ENCODE measurements at regions not wholly inside any gene's neighbourhood (a gene's known extent, or its start where the extent isn't known, plus 50 kb on each side); places are given as distances from the start of the nearest gene placed in this dataset.

DNA sequence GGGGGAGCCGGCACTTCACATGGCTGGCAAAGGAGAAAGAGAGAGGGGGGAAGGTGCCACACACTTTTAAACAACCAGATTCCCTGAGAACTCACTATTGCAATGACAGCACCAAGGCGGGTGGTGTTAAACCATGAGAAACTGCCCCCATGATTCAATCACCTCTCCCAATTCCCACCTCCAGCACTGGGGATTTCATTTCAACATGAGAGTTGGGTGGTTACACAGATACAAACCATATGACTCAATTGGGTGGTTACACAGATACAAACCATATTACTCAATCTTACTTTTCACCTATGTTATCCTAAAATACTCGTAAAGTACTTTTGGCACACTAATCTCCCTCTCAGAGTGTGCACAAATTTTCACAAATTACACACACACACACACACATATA, 1097.5 kb upstream of the TMPRSS15 start:
- no peak overlapping the region for H3K4me2 ChIP-seq (ENCODE audit: low read length)
- no peaks in the 10 kb centered on the region for H3K36me3 ChIP-seq (ENCODE audit: insufficient read depth, low read length)
- Mint-ChIP-seq H3K27ac (ENCODE audit: unreplicated experiment) (no peak overlapping the region), H3K9me3 (ENCODE audit: unreplicated experiment) (no peaks in the 10 kb centered on the region), H3K4me3 (ENCODE audit: unreplicated experiment) (no peak overlapping the region), H3K4me1 (ENCODE audit: low read depth, unreplicated experiment) (no peaks in the 10 kb centered on the region), H3K36me3 (ENCODE audit: low read depth, unreplicated experiment) (no peaks in the 10 kb centered on the region), H3K27me3 (ENCODE audit: low read depth, unreplicated experiment) (no peaks in the 10 kb centered on the region)
- no peak overlapping the region for H2AFZ ChIP-seq (ENCODE audit: low read depth, low read length)
- no peak overlapping the region for H3K27ac ChIP-seq (ENCODE audit: low read depth, low read length)
- no peaks in the 10 kb centered on the region for H4K20me1 ChIP-seq (ENCODE audit: insufficient read depth, low read length)
- H3K9ac ChIP-seq (ENCODE audit: low read length) = no peak overlapping the region
- no peaks in the 10 kb centered on the region for H3K27me3 ChIP-seq (ENCODE audit: insufficient read depth, low read length)
- H3K4me3 ChIP-seq (ENCODE audit: insufficient read depth, low read depth, low read length) = no peak overlapping the region
- no peak for TF ChIP-seq EZH2 (IDR thresholded peaks at IDR 0.05; ENCODE audit: insufficient read depth, low read length)
- TF ChIP-seq, protein P1, sequence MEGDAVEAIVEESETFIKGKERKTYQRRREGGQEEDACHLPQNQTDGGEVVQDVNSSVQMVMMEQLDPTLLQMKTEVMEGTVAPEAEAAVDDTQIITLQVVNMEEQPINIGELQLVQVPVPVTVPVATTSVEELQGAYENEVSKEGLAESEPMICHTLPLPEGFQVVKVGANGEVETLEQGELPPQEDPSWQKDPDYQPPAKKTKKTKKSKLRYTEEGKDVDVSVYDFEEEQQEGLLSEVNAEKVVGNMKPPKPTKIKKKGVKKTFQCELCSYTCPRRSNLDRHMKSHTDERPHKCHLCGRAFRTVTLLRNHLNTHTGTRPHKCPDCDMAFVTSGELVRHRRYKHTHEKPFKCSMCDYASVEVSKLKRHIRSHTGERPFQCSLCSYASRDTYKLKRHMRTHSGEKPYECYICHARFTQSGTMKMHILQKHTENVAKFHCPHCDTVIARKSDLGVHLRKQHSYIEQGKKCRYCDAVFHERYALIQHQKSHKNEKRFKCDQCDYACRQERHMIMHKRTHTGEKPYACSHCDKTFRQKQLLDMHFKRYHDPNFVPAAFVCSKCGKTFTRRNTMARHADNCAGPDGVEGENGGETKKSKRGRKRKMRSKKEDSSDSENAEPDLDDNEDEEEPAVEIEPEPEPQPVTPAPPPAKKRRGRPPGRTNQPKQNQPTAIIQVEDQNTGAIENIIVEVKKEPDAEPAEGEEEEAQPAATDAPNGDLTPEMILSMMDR (IDR thresholded peaks at IDR 0.05; ENCODE audit: insufficient read depth, low read depth, low read length) = no peak
- FAIRE-seq (no peak), DNase-seq (ENCODE audit: low read depth) (no peak)
- no peaks in the 10 kb centered on the region for H3K4me1 ChIP-seq (ENCODE audit: insufficient read depth, low read length)
- no peaks in the 10 kb centered on the region for H3K79me2 ChIP-seq (ENCODE audit: insufficient read depth, low read length)
- H3K9me3 ChIP-seq (ENCODE audit: insufficient read depth, low read depth, low read length) = no peaks in the 10 kb centered on the region

DNA sequence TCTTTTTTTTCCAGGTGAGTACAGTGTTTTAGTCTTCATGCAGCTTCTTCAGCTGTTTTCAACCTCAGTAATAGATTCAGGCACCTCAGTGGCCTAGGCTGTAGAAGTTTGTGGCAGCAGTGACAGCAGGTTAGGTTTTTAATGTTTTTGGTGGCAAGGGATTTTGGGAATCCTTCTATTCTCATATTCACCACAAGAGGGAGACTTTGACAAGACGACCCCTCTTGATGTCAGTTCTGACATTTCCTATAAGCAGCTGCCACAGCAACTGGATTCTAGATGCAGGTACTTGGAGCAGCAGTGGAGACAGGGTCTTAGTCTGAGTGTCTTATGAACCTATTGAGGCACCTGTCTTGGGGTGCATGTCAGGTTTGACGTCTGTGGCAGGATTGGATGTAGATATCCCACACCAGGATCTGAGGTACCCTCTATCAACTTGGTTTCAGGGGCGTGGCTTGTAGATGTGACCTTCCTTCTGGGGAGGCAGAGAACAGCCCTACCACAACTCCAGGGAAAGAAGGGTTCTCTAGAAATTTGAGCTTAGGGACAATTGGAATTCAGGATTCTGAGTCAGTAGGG, 1104.2 kb upstream of the TMPRSS15 start:
- no peak for FAIRE-seq

DNA sequence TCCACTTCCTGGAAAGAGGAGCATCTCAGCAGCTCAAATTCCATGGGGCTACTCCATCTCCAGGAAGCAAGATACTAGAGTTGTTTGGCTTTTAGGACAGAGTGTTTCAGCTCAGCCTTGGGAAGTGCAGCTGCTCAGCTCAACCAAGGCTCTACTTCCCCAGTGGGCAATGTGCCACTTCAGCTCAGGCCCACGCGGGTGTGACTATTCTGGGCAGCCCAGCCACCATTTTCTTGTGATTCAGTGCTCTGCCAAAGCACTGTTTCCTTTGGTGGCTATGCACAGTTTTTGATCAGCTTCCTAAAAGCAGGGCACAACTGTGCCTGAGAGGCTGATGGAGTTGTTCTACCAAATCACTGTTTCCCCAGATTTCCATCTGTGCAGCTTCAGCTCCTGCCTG, 1104.9 kb upstream of the TMPRSS15 start:
- Mint-ChIP-seq H3K9me3 (ENCODE audit: unreplicated experiment) (no peaks in the 10 kb centered on the region), H3K27me3 (ENCODE audit: low read depth, unreplicated experiment) (peaks cover 3% of the 10 kb centered on the region), H3K4me3 (ENCODE audit: unreplicated experiment) (no peak overlapping the region), H3K36me3 (ENCODE audit: low read depth, unreplicated experiment) (no peaks in the 10 kb centered on the region), H3K4me1 (ENCODE audit: low read depth, unreplicated experiment) (no peaks in the 10 kb centered on the region), H3K27ac (ENCODE audit: unreplicated experiment) (no peak overlapping the region)
- Histone ChIP-seq H2AFZ (ENCODE audit: low read depth, low read length) (no peak overlapping the region), H3K27me3 (ENCODE audit: insufficient read depth, low read length) (no peaks in the 10 kb centered on the region), H3K4me3 (ENCODE audit: insufficient read depth, low read depth, low read length) (no peak overlapping the region), H3K4me2 (ENCODE audit: low read length) (no peak overlapping the region), H3K4me1 (ENCODE audit: insufficient read depth, low read length) (no peaks in the 10 kb centered on the region), H4K20me1 (ENCODE audit: insufficient read depth, low read length) (no peaks in the 10 kb centered on the region), H3K79me2 (ENCODE audit: insufficient read depth, low read length) (no peaks in the 10 kb centered on the region), H3K9ac (ENCODE audit: low read length) (no peak overlapping the region), H3K36me3 (ENCODE audit: insufficient read depth, low read length) (no peaks in the 10 kb centered on the region), H3K27ac (ENCODE audit: low read depth, low read length) (no peak overlapping the region), H3K9me3 (ENCODE audit: insufficient read depth, low read depth, low read length) (peaks cover 10% of the 10 kb centered on the region)
- FAIRE-seq = no peak
- no peak for TF ChIP-seq EZH2 (IDR thresholded peaks at IDR 0.05; ENCODE audit: insufficient read depth, low read length)
- TF ChIP-seq, protein P1 (IDR thresholded peaks at IDR 0.05; ENCODE audit: insufficient read depth, low read depth, low read length) = no peak
- DNase-seq (ENCODE audit: low read depth) = no peak

More for the DNA sequence above, 1104.2 kb upstream of the TMPRSS15 start:
- H3K9ac ChIP-seq (ENCODE audit: low read length) = no peak overlapping the region
- Mint-ChIP-seq H3K4me3 (ENCODE audit: unreplicated experiment) (no peak overlapping the region), H3K27me3 (ENCODE audit: low read depth, unreplicated experiment) (peaks cover 3% of the 10 kb centered on the region), H3K27ac (ENCODE audit: unreplicated experiment) (no peak overlapping the region), H3K4me1 (ENCODE audit: low read depth, unreplicated experiment) (no peaks in the 10 kb centered on the region), H3K9me3 (ENCODE audit: unreplicated experiment) (no peaks in the 10 kb centered on the region), H3K36me3 (ENCODE audit: low read depth, unreplicated experiment) (no peaks in the 10 kb centered on the region)
- H3K4me1 ChIP-seq (ENCODE audit: insufficient read depth, low read length) = no peaks in the 10 kb centered on the region
- no peak overlapping the region for H3K4me3 ChIP-seq (ENCODE audit: insufficient read depth, low read depth, low read length)
- H3K36me3 ChIP-seq (ENCODE audit: insufficient read depth, low read length) = no peaks in the 10 kb centered on the region
- no peaks in the 10 kb centered on the region for H4K20me1 ChIP-seq (ENCODE audit: insufficient read depth, low read length)
- H3K27ac ChIP-seq (ENCODE audit: low read depth, low read length) = no peak overlapping the region
- H3K79me2 ChIP-seq (ENCODE audit: insufficient read depth, low read length) = no peaks in the 10 kb centered on the region
- no peak for DNase-seq (ENCODE audit: low read depth)
- H3K27me3 ChIP-seq (ENCODE audit: insufficient read depth, low read length) = no peaks in the 10 kb centered on the region
- H3K4me2 ChIP-seq (ENCODE audit: low read length) = no peak overlapping the region
- TF ChIP-seq EZH2 (IDR thresholded peaks at IDR 0.05; ENCODE audit: insufficient read depth, low read length) = no peak
- TF ChIP-seq, protein P1 (IDR thresholded peaks at IDR 0.05; ENCODE audit: insufficient read depth, low read depth, low read length) = no peak
- peaks cover 8% of the 10 kb centered on the region for H3K9me3 ChIP-seq (ENCODE audit: insufficient read depth, low read depth, low read length)
- no peak overlapping the region for H2AFZ ChIP-seq (ENCODE audit: low read depth, low read length)

Data from astrocyte (in vitro differentiated cells and primary cell).